GM19043 (cell line): ENCODE measurements at regions not wholly inside any gene's neighbourhood (a gene's known extent, or its start where the extent isn't known, plus 50 kb on each side); places are given as distances from the start of the nearest gene placed in this dataset.
A peak's percentile ranks its signal among the peaks of the same experiment; 100 is the strongest.

ENCODE experiments used
- ATAC-seq: cut with Tn5 transposase; IDR thresholded peaks from one replicate; pipeline ENCODE4 v1.9.1; 2021; ENCODE audit warnings: low read depth; ENCODE audit not compliant: unreplicated experiment

- ATAC-seq, result no peak
Observed at GRCh38 chr9:88809355-88810161, 181.7 kb upstream of the S1PR3 start.

- ATAC-seq, result no peak
Observed at GRCh38 chr9:88810826-88811225, 180.4 kb upstream of the S1PR3 start.

GRCh38 chr9:88811511-88811910 is 179.8 kb upstream of the S1PR3 start:
- ATAC-seq, result no peak

GRCh38 chr9:88812938-88813637 is 178.2 kb upstream of the S1PR3 start:
- ATAC-seq, result no peak

- ATAC-seq, result no peak
Observed at GRCh38 chr9:88813638-88814209, 177.5 kb upstream of the S1PR3 start.

- ATAC-seq, result no peak
Observed at GRCh38 chr9:88814577-88814976, 176.7 kb upstream of the S1PR3 start.

GRCh38 chr9:88816141-88816540 is 175.1 kb upstream of the S1PR3 start:
- no peak for ATAC-seq

GRCh38 chr9:88816591-88816990 is 174.7 kb upstream of the S1PR3 start:
- no peak for ATAC-seq

- ATAC-seq, result no peak
Observed at GRCh38 chr9:88817628-88818027, 173.6 kb upstream of the S1PR3 start.

GRCh38 chr9:88818495-88819201 is 172.6 kb upstream of the S1PR3 start:
- no peak for ATAC-seq

GRCh38 chr9:88819476-88819875 is 171.8 kb upstream of the S1PR3 start:
- no peak for ATAC-seq

GRCh38 chr9:88820055-88820454 is 171.2 kb upstream of the S1PR3 start:
- ATAC-seq, result no peak

- no peak for ATAC-seq
Observed at GRCh38 chr9:88821033-88821745, 170.1 kb upstream of the S1PR3 start.

- ATAC-seq, result no peak
Observed at GRCh38 chr9:88821746-88822106, 169.5 kb upstream of the S1PR3 start.

GRCh38 chr9:88824711-88825110 is 166.6 kb upstream of the S1PR3 start:
- no peak for ATAC-seq

- ATAC-seq, result no peak
Observed at GRCh38 chr9:88826181-88826580, 165.1 kb upstream of the S1PR3 start.

- ATAC-seq, result no peak
Observed at GRCh38 chr9:88826771-88827181, 164.5 kb upstream of the S1PR3 start.

GRCh38 chr9:88828018-88828417 is 163.2 kb upstream of the S1PR3 start:
- no peak for ATAC-seq

GRCh38 chr9:88828492-88828974 is 162.7 kb upstream of the S1PR3 start:
- ATAC-seq, result no peak

- peak; percentile 72 for ATAC-seq
Observed at GRCh38 chr9:88829276-88829675, 162.0 kb upstream of the S1PR3 start.
